ENCODE measurements at regions not wholly inside any gene's neighbourhood (a gene's known extent, or its start where the extent isn't known, plus 50 kb on each side); places are given as distances from the start of the nearest gene placed in this dataset.

- DNase-seq (peak; percentile 9 to 12), FAIRE-seq (no peak)
- H3K27ac ChIP-seq (ENCODE audit: low read depth in 1 of 3, low read length in 2 of 3), result no peak overlapping the region
- H3K4me3 ChIP-seq (ENCODE audit: low read depth in 1 of 3, low read length in 3 of 3), result no peak overlapping the region
- H3K27me3 ChIP-seq (ENCODE audit: control insufficient read depth in 3 of 3, insufficient read depth in 3 of 3, low read length in 3 of 3), result no peaks in the 10 kb centered on the region
- H3K36me3 ChIP-seq (ENCODE audit: control insufficient read depth in 3 of 3, insufficient read depth in 2 of 3, low read depth in 1 of 3, low read length in 3 of 3), result no peaks in the 10 kb centered on the region
- no peaks in the 10 kb centered on the region for H3K4me1 ChIP-seq (ENCODE audit: control insufficient read depth in 3 of 3, insufficient read depth in 2 of 3, low read depth in 1 of 3, low read length in 2 of 3)
- H3K9me3 ChIP-seq (ENCODE audit: control insufficient read depth in 2 of 2, insufficient read depth in 1 of 2, low read depth in 1 of 2, low read length in 1 of 2), result no peaks in the 10 kb centered on the region
Observed at GRCh38 chr13:105202354-105202753, 1333.1 kb downstream of the EFNB2 start.

- FAIRE-seq, result no peak
- no peak overlapping the region for H3K27ac ChIP-seq (ENCODE audit: low read depth in 1 of 3, low read length in 2 of 3)
- no peaks in the 10 kb centered on the region for H3K36me3 ChIP-seq (ENCODE audit: control insufficient read depth in 3 of 3, insufficient read depth in 2 of 3, low read depth in 1 of 3, low read length in 3 of 3)
- H3K27me3 ChIP-seq (ENCODE audit: control insufficient read depth in 3 of 3, insufficient read depth in 3 of 3, low read length in 3 of 3), result no peaks in the 10 kb centered on the region
- 78 to 85% (median 84%) methylated on average over 3 of the region's 3 CpGs for WGBS, 3 donors
- DNase-seq, result no peak
- H3K4me1 ChIP-seq (ENCODE audit: control insufficient read depth in 3 of 3, insufficient read depth in 2 of 3, low read depth in 1 of 3, low read length in 2 of 3), result no peaks in the 10 kb centered on the region
- no peaks in the 10 kb centered on the region for H3K9me3 ChIP-seq (ENCODE audit: control insufficient read depth in 2 of 2, insufficient read depth in 1 of 2, low read depth in 1 of 2, low read length in 1 of 2)
- H3K4me3 ChIP-seq (ENCODE audit: low read depth in 1 of 3, low read length in 3 of 3), result no peak overlapping the region
Observed at GRCh38 chr13:105201351-105201750, 1334.1 kb downstream of the EFNB2 start.

- H3K9me3 ChIP-seq (ENCODE audit: control insufficient read depth in 2 of 2, insufficient read depth in 1 of 2, low read depth in 1 of 2, low read length in 1 of 2), result no peaks in the 10 kb centered on the region
- DNase-seq (no peak), FAIRE-seq (no peak)
- H3K36me3 ChIP-seq (ENCODE audit: control insufficient read depth in 3 of 3, insufficient read depth in 2 of 3, low read depth in 1 of 3, low read length in 3 of 3), result no peaks in the 10 kb centered on the region
- no peak overlapping the region for H3K4me3 ChIP-seq (ENCODE audit: low read depth in 1 of 3, low read length in 3 of 3)
- WGBS, 3 donors, result 61 to 69% (median 64%) methylated on average over 4 of the region's 4 CpGs
- H3K27ac ChIP-seq (ENCODE audit: low read depth in 1 of 3, low read length in 2 of 3), result no peak overlapping the region
- no peaks in the 10 kb centered on the region for H3K27me3 ChIP-seq (ENCODE audit: control insufficient read depth in 3 of 3, insufficient read depth in 3 of 3, low read length in 3 of 3)
- no peaks in the 10 kb centered on the region for H3K4me1 ChIP-seq (ENCODE audit: control insufficient read depth in 3 of 3, insufficient read depth in 2 of 3, low read depth in 1 of 3, low read length in 2 of 3)
Observed at GRCh38 chr13:105200181-105200580, 1335.3 kb downstream of the EFNB2 start.

GRCh38 chr13:105196052-105196451, 1339.4 kb downstream of the EFNB2 start:
- peak in 1 of 2 donors; percentile 4 for DNase-seq
- Histone ChIP-seq H3K27me3 (ENCODE audit: control insufficient read depth in 3 of 3, insufficient read depth in 3 of 3, low read length in 3 of 3) (no peaks in the 10 kb centered on the region), H3K27ac (ENCODE audit: low read depth in 1 of 3, low read length in 2 of 3) (no peak overlapping the region), H3K36me3 (ENCODE audit: control insufficient read depth in 3 of 3, insufficient read depth in 2 of 3, low read depth in 1 of 3, low read length in 3 of 3) (no peaks in the 10 kb centered on the region), H3K9me3 (ENCODE audit: control insufficient read depth in 2 of 2, insufficient read depth in 1 of 2, low read depth in 1 of 2, low read length in 1 of 2) (no peaks in the 10 kb centered on the region), H3K4me1 (ENCODE audit: control insufficient read depth in 3 of 3, insufficient read depth in 2 of 3, low read depth in 1 of 3, low read length in 2 of 3) (no peaks in the 10 kb centered on the region), H3K4me3 (ENCODE audit: low read depth in 1 of 3, low read length in 3 of 3) (no peak overlapping the region)
- FAIRE-seq, result no peak
- 58 to 68% (median 61%) methylated on average over 5 of the region's 5 CpGs for WGBS, 3 donors

- Histone ChIP-seq H3K27me3 (ENCODE audit: control insufficient read depth in 3 of 3, insufficient read depth in 3 of 3, low read length in 3 of 3) (no peaks in the 10 kb centered on the region), H3K36me3 (ENCODE audit: control insufficient read depth in 3 of 3, insufficient read depth in 2 of 3, low read depth in 1 of 3, low read length in 3 of 3) (no peaks in the 10 kb centered on the region), H3K4me1 (ENCODE audit: control insufficient read depth in 3 of 3, insufficient read depth in 2 of 3, low read depth in 1 of 3, low read length in 2 of 3) (no peaks in the 10 kb centered on the region), H3K27ac (ENCODE audit: low read depth in 1 of 3, low read length in 2 of 3) (no peak overlapping the region), H3K4me3 (ENCODE audit: low read depth in 1 of 3, low read length in 3 of 3) (no peak overlapping the region), H3K9me3 (ENCODE audit: control insufficient read depth in 2 of 2, insufficient read depth in 1 of 2, low read depth in 1 of 2, low read length in 1 of 2) (no peaks in the 10 kb centered on the region)
- no peak for DNase-seq
- WGBS, 3 donors, result 87 to 94% (median 89%) methylated on average over 5 of the region's 5 CpGs
- FAIRE-seq, result no peak
Observed at GRCh38 chr13:105193026-105193425, 1342.4 kb downstream of the EFNB2 start.

GRCh38 chr13:105184201-105184600, 1351.3 kb downstream of the EFNB2 start:
- Histone ChIP-seq H3K27ac (ENCODE audit: low read depth in 1 of 3, low read length in 2 of 3) (no peak overlapping the region), H3K4me3 (ENCODE audit: low read depth in 1 of 3, low read length in 3 of 3) (no peak overlapping the region), H3K36me3 (ENCODE audit: control insufficient read depth in 3 of 3, insufficient read depth in 2 of 3, low read depth in 1 of 3, low read length in 3 of 3) (no peaks in the 10 kb centered on the region), H3K27me3 (ENCODE audit: control insufficient read depth in 3 of 3, insufficient read depth in 3 of 3, low read length in 3 of 3) (no peaks in the 10 kb centered on the region), H3K9me3 (ENCODE audit: control insufficient read depth in 2 of 2, insufficient read depth in 1 of 2, low read depth in 1 of 2, low read length in 1 of 2) (no peaks in the 10 kb centered on the region), H3K4me1 (ENCODE audit: control insufficient read depth in 3 of 3, insufficient read depth in 2 of 3, low read depth in 1 of 3, low read length in 2 of 3) (no peaks in the 10 kb centered on the region)
- 84 to 85% (median 84%) methylated on average over 3 of the region's 3 CpGs for WGBS, 3 donors
- FAIRE-seq (no peak), DNase-seq (no peak)

- 73 to 85% (median 82%) methylated on average over 3 of the region's 3 CpGs for WGBS, 3 donors
- FAIRE-seq, result no peak
- Histone ChIP-seq H3K27ac (ENCODE audit: low read depth in 1 of 3, low read length in 2 of 3) (no peak overlapping the region), H3K36me3 (ENCODE audit: control insufficient read depth in 3 of 3, insufficient read depth in 2 of 3, low read depth in 1 of 3, low read length in 3 of 3) (no peaks in the 10 kb centered on the region), H3K4me3 (ENCODE audit: low read depth in 1 of 3, low read length in 3 of 3) (no peak overlapping the region), H3K27me3 (ENCODE audit: control insufficient read depth in 3 of 3, insufficient read depth in 3 of 3, low read length in 3 of 3) (no peaks in the 10 kb centered on the region), H3K9me3 (ENCODE audit: control insufficient read depth in 2 of 2, insufficient read depth in 1 of 2, low read depth in 1 of 2, low read length in 1 of 2) (no peaks in the 10 kb centered on the region), H3K4me1 (ENCODE audit: control insufficient read depth in 3 of 3, insufficient read depth in 2 of 3, low read depth in 1 of 3, low read length in 2 of 3) (no peaks in the 10 kb centered on the region)
- no peak for DNase-seq
Observed at GRCh38 chr13:105177265-105177900, 1358.1 kb downstream of the EFNB2 start.

GRCh38 chr13:105170438-105170837, 1365.0 kb downstream of the EFNB2 start:
- Histone ChIP-seq H3K4me1 (ENCODE audit: control insufficient read depth in 3 of 3, insufficient read depth in 2 of 3, low read depth in 1 of 3, low read length in 2 of 3) (no peaks in the 10 kb centered on the region), H3K27me3 (ENCODE audit: control insufficient read depth in 3 of 3, insufficient read depth in 3 of 3, low read length in 3 of 3) (no peaks in the 10 kb centered on the region), H3K27ac (ENCODE audit: low read depth in 1 of 3, low read length in 2 of 3) (no peak overlapping the region), H3K36me3 (ENCODE audit: control insufficient read depth in 3 of 3, insufficient read depth in 2 of 3, low read depth in 1 of 3, low read length in 3 of 3) (no peaks in the 10 kb centered on the region), H3K4me3 (ENCODE audit: low read depth in 1 of 3, low read length in 3 of 3) (no peak overlapping the region), H3K9me3 (ENCODE audit: control insufficient read depth in 2 of 2, insufficient read depth in 1 of 2, low read depth in 1 of 2, low read length in 1 of 2) (peaks cover 0 to 4% of the 10 kb centered on the region in 2 donors)
- DNase-seq (no peak), FAIRE-seq (no peak)

GRCh38 chr13:105168295-105168694, 1367.2 kb downstream of the EFNB2 start:
- Histone ChIP-seq H3K4me1 (ENCODE audit: control insufficient read depth in 3 of 3, insufficient read depth in 2 of 3, low read depth in 1 of 3, low read length in 2 of 3) (no peaks in the 10 kb centered on the region), H3K4me3 (ENCODE audit: low read depth in 1 of 3, low read length in 3 of 3) (no peak overlapping the region), H3K27me3 (ENCODE audit: control insufficient read depth in 3 of 3, insufficient read depth in 3 of 3, low read length in 3 of 3) (no peaks in the 10 kb centered on the region), H3K9me3 (ENCODE audit: control insufficient read depth in 2 of 2, insufficient read depth in 1 of 2, low read depth in 1 of 2, low read length in 1 of 2) (peaks cover 0 to 4% of the 10 kb centered on the region in 2 donors), H3K36me3 (ENCODE audit: control insufficient read depth in 3 of 3, insufficient read depth in 2 of 3, low read depth in 1 of 3, low read length in 3 of 3) (no peaks in the 10 kb centered on the region), H3K27ac (ENCODE audit: low read depth in 1 of 3, low read length in 2 of 3) (no peak overlapping the region)
- no peak for FAIRE-seq
- WGBS, 3 donors, result 72 to 77% (median 76%) methylated on average over 1 of the region's 1 CpG
- no peak for DNase-seq
